ENCODE measurements at regions not wholly inside any gene's neighbourhood (a gene's known extent, or its start where the extent isn't known, plus 50 kb on each side); places are given as distances from the start of the nearest gene placed in this dataset.

DNA sequence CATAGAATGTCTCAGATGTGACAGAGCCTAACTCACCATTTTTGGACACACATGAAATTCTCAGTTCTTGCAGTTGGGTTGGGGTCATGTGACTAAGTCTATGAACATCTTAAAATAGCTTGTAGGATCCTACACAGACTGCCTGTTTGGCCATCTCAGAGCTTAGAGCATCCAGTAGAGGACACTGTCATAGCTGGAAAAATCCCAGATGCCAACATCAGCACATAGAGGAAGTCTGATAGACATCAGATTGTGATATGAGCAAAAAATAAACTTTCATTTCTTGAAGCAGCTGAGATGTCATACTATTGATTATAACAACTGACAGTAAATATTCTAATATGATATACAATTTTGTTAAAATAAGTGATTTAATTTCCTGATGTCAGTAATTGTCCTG lies 207.1 kb downstream of the TRAM1L1 start (continued):
- TF ChIP-seq, protein P1, sequence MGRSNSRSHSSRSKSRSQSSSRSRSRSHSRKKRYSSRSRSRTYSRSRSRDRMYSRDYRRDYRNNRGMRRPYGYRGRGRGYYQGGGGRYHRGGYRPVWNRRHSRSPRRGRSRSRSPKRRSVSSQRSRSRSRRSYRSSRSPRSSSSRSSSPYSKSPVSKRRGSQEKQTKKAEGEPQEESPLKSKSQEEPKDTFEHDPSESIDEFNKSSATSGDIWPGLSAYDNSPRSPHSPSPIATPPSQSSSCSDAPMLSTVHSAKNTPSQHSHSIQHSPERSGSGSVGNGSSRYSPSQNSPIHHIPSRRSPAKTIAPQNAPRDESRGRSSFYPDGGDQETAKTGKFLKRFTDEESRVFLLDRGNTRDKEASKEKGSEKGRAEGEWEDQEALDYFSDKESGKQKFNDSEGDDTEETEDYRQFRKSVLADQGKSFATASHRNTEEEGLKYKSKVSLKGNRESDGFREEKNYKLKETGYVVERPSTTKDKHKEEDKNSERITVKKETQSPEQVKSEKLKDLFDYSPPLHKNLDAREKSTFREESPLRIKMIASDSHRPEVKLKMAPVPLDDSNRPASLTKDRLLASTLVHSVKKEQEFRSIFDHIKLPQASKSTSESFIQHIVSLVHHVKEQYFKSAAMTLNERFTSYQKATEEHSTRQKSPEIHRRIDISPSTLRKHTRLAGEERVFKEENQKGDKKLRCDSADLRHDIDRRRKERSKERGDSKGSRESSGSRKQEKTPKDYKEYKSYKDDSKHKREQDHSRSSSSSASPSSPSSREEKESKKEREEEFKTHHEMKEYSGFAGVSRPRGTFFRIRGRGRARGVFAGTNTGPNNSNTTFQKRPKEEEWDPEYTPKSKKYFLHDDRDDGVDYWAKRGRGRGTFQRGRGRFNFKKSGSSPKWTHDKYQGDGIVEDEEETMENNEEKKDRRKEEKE (IDR thresholded peaks at IDR 0.05): no peak
- TF ChIP-seq SALL2 (CRISPR knock-in tag; IDR thresholded peaks at IDR 0.05) (no peak), ZBTB38 (CRISPR knock-in tag; IDR thresholded peaks at IDR 0.05) (no peak), HMGA1 (CRISPR knock-in tag; conservative IDR thresholded peaks at IDR 0.05) (no peak), MATR3 (CRISPR knock-in tag; IDR thresholded peaks at IDR 0.05) (no peak)
- TF ChIP-seq, protein P2, sequence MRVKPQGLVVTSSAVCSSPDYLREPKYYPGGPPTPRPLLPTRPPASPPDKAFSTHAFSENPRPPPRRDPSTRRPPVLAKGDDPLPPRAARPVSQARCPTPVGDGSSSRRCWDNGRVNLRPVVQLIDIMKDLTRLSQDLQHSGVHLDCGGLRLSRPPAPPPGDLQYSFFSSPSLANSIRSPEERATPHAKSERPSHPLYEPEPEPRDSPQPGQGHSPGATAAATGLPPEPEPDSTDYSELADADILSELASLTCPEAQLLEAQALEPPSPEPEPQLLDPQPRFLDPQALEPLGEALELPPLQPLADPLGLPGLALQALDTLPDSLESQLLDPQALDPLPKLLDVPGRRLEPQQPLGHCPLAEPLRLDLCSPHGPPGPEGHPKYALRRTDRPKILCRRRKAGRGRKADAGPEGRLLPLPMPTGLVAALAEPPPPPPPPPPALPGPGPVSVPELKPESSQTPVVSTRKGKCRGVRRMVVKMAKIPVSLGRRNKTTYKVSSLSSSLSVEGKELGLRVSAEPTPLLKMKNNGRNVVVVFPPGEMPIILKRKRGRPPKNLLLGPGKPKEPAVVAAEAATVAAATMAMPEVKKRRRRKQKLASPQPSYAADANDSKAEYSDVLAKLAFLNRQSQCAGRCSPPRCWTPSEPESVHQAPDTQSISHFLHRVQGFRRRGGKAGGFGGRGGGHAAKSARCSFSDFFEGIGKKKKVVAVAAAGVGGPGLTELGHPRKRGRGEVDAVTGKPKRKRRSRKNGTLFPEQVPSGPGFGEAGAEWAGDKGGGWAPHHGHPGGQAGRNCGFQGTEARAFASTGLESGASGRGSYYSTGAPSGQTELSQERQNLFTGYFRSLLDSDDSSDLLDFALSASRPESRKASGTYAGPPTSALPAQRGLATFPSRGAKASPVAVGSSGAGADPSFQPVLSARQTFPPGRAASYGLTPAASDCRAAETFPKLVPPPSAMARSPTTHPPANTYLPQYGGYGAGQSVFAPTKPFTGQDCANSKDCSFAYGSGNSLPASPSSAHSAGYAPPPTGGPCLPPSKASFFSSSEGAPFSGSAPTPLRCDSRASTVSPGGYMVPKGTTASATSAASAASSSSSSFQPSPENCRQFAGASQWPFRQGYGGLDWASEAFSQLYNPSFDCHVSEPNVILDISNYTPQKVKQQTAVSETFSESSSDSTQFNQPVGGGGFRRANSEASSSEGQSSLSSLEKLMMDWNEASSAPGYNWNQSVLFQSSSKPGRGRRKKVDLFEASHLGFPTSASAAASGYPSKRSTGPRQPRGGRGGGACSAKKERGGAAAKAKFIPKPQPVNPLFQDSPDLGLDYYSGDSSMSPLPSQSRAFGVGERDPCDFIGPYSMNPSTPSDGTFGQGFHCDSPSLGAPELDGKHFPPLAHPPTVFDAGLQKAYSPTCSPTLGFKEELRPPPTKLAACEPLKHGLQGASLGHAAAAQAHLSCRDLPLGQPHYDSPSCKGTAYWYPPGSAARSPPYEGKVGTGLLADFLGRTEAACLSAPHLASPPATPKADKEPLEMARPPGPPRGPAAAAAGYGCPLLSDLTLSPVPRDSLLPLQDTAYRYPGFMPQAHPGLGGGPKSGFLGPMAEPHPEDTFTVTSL (CRISPR knock-in tag; IDR thresholded peaks at IDR 0.05; ENCODE audit: borderline replicate concordance): no peak
- TF ChIP-seq, protein P3, sequence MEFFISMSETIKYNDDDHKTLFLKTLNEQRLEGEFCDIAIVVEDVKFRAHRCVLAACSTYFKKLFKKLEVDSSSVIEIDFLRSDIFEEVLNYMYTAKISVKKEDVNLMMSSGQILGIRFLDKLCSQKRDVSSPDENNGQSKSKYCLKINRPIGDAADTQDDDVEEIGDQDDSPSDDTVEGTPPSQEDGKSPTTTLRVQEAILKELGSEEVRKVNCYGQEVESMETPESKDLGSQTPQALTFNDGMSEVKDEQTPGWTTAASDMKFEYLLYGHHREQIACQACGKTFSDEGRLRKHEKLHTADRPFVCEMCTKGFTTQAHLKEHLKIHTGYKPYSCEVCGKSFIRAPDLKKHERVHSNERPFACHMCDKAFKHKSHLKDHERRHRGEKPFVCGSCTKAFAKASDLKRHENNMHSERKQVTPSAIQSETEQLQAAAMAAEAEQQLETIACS (CRISPR knock-in tag; IDR thresholded peaks at IDR 0.05): no peak

Data from HepG2 (cell line).